Panc1 (cell line): ENCODE measurements at regions not wholly inside any gene's neighbourhood (a gene's known extent, or its start where the extent isn't known, plus 50 kb on each side); places are given as distances from the start of the nearest gene placed in this dataset.

Experiments
- POLR2AphosphoS5 ChIP-seq: IDR thresholded peaks from 2 replicates; pipeline ENCODE4 v1.6.1; 2012; ENCODE audit warnings: mild to moderate bottlenecking, low read depth, low read length, moderate library complexity
- SIN3A ChIP-seq: IDR thresholded peaks from 2 replicates; pipeline ENCODE4 v1.6.1; 2012; ENCODE audit warnings: low read depth, mild to moderate bottlenecking, low read length, moderate library complexity, borderline replicate concordance; ENCODE audit not compliant: insufficient read depth
- TCF7L2 ChIP-seq: IDR thresholded peaks from 2 replicates; pipeline ENCODE4 v1.6.1; 2011; ENCODE audit warnings: mild to moderate bottlenecking, low read depth, low read length, inconsistent platforms
- TF ChIP-seq, protein P1 (sequence below): fragments of 450-650 bp; IDR thresholded peaks from 2 replicates; pipeline ENCODE4 v1.5.1; 2017; ENCODE audit warnings: mild to moderate bottlenecking
- TF ChIP-seq, protein P2 (sequence below), 2 experiments: IDR thresholded peaks; 2 replicates each; pipeline ENCODE4 v1.6.1; 2011 to 2012; ENCODE audit warnings: low read depth in 2 of 2, control low read depth in 1 of 2, low read length in 1 of 2, mild to moderate bottlenecking in 1 of 2, moderate library complexity in 1 of 2; ENCODE audit not compliant: insufficient read depth in 1 of 2

- TF ChIP-seq, protein P1, sequence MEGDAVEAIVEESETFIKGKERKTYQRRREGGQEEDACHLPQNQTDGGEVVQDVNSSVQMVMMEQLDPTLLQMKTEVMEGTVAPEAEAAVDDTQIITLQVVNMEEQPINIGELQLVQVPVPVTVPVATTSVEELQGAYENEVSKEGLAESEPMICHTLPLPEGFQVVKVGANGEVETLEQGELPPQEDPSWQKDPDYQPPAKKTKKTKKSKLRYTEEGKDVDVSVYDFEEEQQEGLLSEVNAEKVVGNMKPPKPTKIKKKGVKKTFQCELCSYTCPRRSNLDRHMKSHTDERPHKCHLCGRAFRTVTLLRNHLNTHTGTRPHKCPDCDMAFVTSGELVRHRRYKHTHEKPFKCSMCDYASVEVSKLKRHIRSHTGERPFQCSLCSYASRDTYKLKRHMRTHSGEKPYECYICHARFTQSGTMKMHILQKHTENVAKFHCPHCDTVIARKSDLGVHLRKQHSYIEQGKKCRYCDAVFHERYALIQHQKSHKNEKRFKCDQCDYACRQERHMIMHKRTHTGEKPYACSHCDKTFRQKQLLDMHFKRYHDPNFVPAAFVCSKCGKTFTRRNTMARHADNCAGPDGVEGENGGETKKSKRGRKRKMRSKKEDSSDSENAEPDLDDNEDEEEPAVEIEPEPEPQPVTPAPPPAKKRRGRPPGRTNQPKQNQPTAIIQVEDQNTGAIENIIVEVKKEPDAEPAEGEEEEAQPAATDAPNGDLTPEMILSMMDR: no peak
- no peak for TF ChIP-seq POLR2AphosphoS5
- TF ChIP-seq, protein P2, sequence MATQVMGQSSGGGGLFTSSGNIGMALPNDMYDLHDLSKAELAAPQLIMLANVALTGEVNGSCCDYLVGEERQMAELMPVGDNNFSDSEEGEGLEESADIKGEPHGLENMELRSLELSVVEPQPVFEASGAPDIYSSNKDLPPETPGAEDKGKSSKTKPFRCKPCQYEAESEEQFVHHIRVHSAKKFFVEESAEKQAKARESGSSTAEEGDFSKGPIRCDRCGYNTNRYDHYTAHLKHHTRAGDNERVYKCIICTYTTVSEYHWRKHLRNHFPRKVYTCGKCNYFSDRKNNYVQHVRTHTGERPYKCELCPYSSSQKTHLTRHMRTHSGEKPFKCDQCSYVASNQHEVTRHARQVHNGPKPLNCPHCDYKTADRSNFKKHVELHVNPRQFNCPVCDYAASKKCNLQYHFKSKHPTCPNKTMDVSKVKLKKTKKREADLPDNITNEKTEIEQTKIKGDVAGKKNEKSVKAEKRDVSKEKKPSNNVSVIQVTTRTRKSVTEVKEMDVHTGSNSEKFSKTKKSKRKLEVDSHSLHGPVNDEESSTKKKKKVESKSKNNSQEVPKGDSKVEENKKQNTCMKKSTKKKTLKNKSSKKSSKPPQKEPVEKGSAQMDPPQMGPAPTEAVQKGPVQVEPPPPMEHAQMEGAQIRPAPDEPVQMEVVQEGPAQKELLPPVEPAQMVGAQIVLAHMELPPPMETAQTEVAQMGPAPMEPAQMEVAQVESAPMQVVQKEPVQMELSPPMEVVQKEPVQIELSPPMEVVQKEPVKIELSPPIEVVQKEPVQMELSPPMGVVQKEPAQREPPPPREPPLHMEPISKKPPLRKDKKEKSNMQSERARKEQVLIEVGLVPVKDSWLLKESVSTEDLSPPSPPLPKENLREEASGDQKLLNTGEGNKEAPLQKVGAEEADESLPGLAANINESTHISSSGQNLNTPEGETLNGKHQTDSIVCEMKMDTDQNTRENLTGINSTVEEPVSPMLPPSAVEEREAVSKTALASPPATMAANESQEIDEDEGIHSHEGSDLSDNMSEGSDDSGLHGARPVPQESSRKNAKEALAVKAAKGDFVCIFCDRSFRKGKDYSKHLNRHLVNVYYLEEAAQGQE (IDR thresholded peaks at IDR 0.05; ENCODE audit: insufficient read depth in 1 of 2, low read depth in 2 of 2, low read length in 1 of 2): no peak
- no peak for TF ChIP-seq SIN3A
- no peak for TF ChIP-seq TCF7L2
These were observed 213.6 kb upstream of the TBX20 start for GRCh38 chr7:35467456-35467978.
